ENCODE measurements at regions not wholly inside any gene's neighbourhood (a gene's known extent, or its start where the extent isn't known, plus 50 kb on each side); places are given as distances from the start of the nearest gene placed in this dataset.

DNA sequence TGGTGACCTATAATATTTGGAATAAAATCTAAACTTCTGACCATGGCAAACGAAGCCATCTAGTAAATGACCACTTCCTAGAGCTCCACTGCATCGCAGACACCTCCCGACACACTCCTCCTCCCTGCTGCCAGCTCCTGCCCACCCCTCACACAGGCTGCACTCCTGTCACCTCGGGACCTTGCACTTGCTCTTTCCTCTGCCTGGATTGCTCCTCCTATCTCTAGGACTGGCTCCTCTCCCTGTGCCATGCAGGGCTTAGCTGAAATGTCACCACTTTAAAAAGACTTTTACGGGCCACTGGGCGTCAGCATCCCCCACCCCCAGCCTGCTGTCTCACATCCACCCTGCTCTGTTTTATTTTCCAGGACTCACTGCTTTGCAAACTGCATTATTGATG is 87.6 kb upstream of the MC3R start:
- no peak for TF ChIP-seq EZH2 (IDR thresholded peaks at IDR 0.05; ENCODE audit: insufficient read depth, poor library complexity, severe bottlenecking)
- no peak for TF ChIP-seq EZH2phosphoT487 (IDR thresholded peaks at IDR 0.05; ENCODE audit: insufficient read depth, low read depth)

Measured in GM23248 (cell line).